ENCODE measurements at regions not wholly inside any gene's neighbourhood (a gene's known extent, or its start where the extent isn't known, plus 50 kb on each side); places are given as distances from the start of the nearest gene placed in this dataset.
"Not testable (repeated sequence)": the region's sequence is repeated elsewhere in the genome, so short reads cannot be mapped to it uniquely, and the experiment has no call there.

- DNase-seq (ENCODE audit: low spot score in 2 of 2): no peak
- no peak for FAIRE-seq
Observed at GRCh38 chr4:167787231-167787630, 305.1 kb upstream of the ANXA10 start.

- FAIRE-seq: no peak
- no peak for DNase-seq (ENCODE audit: low spot score in 2 of 2)
Observed at GRCh38 chr4:167802463-167803212, 289.7 kb upstream of the ANXA10 start.

GRCh38 chr4:167811958-167812357, 280.4 kb upstream of the ANXA10 start:
- DNase-seq (ENCODE audit: low spot score in 2 of 2) (no peak), FAIRE-seq (no peak)

- DNase-seq (ENCODE audit: low spot score in 2 of 2) (no peak), FAIRE-seq (no peak)
Observed at GRCh38 chr4:167826281-167826680, 266.1 kb upstream of the ANXA10 start.

GRCh38 chr4:167831855-167832254, 260.5 kb upstream of the ANXA10 start:
- no peak for FAIRE-seq
- DNase-seq (ENCODE audit: low spot score in 2 of 2): no peak

GRCh38 chr4:167838686-167839085, 253.7 kb upstream of the ANXA10 start:
- DNase-seq (ENCODE audit: low spot score in 2 of 2): no peak
- FAIRE-seq: no peak

GRCh38 chr4:167842487-167842886, 249.8 kb upstream of the ANXA10 start:
- DNase-seq (ENCODE audit: low spot score in 2 of 2) (no peak), FAIRE-seq (no peak)

- DNase-seq (ENCODE audit: low spot score in 2 of 2) (no peak), FAIRE-seq (no peak)
Observed at GRCh38 chr4:167854881-167855280, 237.5 kb upstream of the ANXA10 start.

- FAIRE-seq; DNase-seq (ENCODE audit: low spot score in 2 of 2): not testable (repeated sequence)
Observed at GRCh38 chr4:167858127-167858526, 234.2 kb upstream of the ANXA10 start.

- DNase-seq (ENCODE audit: low spot score in 2 of 2) (no peak), FAIRE-seq (no peak)
Observed at GRCh38 chr4:167867191-167867590, 225.1 kb upstream of the ANXA10 start.

GRCh38 chr4:167868163-167868562, 224.2 kb upstream of the ANXA10 start:
- FAIRE-seq (no peak), DNase-seq (ENCODE audit: low spot score in 2 of 2) (no peak)

- no peak for DNase-seq (ENCODE audit: low spot score in 2 of 2)
- FAIRE-seq: no peak
Observed at GRCh38 chr4:167873496-167873895, 218.8 kb upstream of the ANXA10 start.

GRCh38 chr4:167876091-167876490, 216.2 kb upstream of the ANXA10 start:
- DNase-seq (ENCODE audit: low spot score in 2 of 2); FAIRE-seq: not testable (repeated sequence)

GRCh38 chr4:167877826-167878225, 214.5 kb upstream of the ANXA10 start:
- not testable (repeated sequence) for FAIRE-seq; DNase-seq (ENCODE audit: low spot score in 2 of 2)

GRCh38 chr4:167883266-167883665, 209.1 kb upstream of the ANXA10 start:
- DNase-seq (ENCODE audit: low spot score in 2 of 2) (no peak), FAIRE-seq (no peak)

GRCh38 chr4:167885071-167885470, 207.3 kb upstream of the ANXA10 start:
- DNase-seq (ENCODE audit: low spot score in 2 of 2) (no peak), FAIRE-seq (no peak)

GRCh38 chr4:167885872-167886271, 206.5 kb upstream of the ANXA10 start:
- DNase-seq (ENCODE audit: low spot score in 2 of 2) (no peak), FAIRE-seq (no peak)

- DNase-seq (ENCODE audit: low spot score in 2 of 2): no peak
- no peak for FAIRE-seq
Observed at GRCh38 chr4:167887726-167888125, 204.6 kb upstream of the ANXA10 start.

- no peak for FAIRE-seq
- DNase-seq (ENCODE audit: low spot score in 2 of 2): no peak
Observed at GRCh38 chr4:167890226-167890625, 202.1 kb upstream of the ANXA10 start.

- no peak for FAIRE-seq
- no peak for DNase-seq (ENCODE audit: low spot score in 2 of 2)
Observed at GRCh38 chr4:167893531-167893930, 198.8 kb upstream of the ANXA10 start.

GRCh38 chr4:167896260-167896659, 196.1 kb upstream of the ANXA10 start:
- not testable (repeated sequence) for FAIRE-seq; DNase-seq (ENCODE audit: low spot score in 2 of 2)

GRCh38 chr4:167897116-167897515, 195.2 kb upstream of the ANXA10 start:
- no peak for DNase-seq (ENCODE audit: low spot score in 2 of 2)
- no peak for FAIRE-seq
